ENCODE measurements at regions not wholly inside any gene's neighbourhood (a gene's known extent, or its start where the extent isn't known, plus 50 kb on each side); places are given as distances from the start of the nearest gene placed in this dataset.

- DNase-seq (ENCODE audit: low read depth) = no peak
These were observed 224.4 kb upstream of the GALNT17 start for GRCh38 chr7:70907259-70908247.

- no peak for DNase-seq (ENCODE audit: low read depth)
These were observed 218.0 kb upstream of the GALNT17 start for GRCh38 chr7:70913924-70914323.

GRCh38 chr7:70915067-70915466 is 216.9 kb upstream of the GALNT17 start:
- no peak for DNase-seq (ENCODE audit: low read depth)

- no peak for DNase-seq (ENCODE audit: low read depth)
These were observed 212.4 kb upstream of the GALNT17 start for GRCh38 chr7:70919481-70920073.

GRCh38 chr7:70920876-70921275 is 211.1 kb upstream of the GALNT17 start:
- DNase-seq (ENCODE audit: low read depth) = no peak

- DNase-seq (ENCODE audit: low read depth) = no peak
These were observed 208.6 kb upstream of the GALNT17 start for GRCh38 chr7:70923181-70923845.

GRCh38 chr7:70925411-70926115 is 206.4 kb upstream of the GALNT17 start:
- DNase-seq (ENCODE audit: low read depth) = no peak

- no peak for DNase-seq (ENCODE audit: low read depth)
These were observed 205.3 kb upstream of the GALNT17 start for GRCh38 chr7:70926666-70927065.

GRCh38 chr7:70935311-70935710 is 196.6 kb upstream of the GALNT17 start:
- no peak for DNase-seq (ENCODE audit: low read depth)

GRCh38 chr7:70935854-70936253 is 196.1 kb upstream of the GALNT17 start:
- DNase-seq (ENCODE audit: low read depth) = no peak

GRCh38 chr7:70937424-70937823 is 194.5 kb upstream of the GALNT17 start:
- DNase-seq (ENCODE audit: low read depth) = no peak

- no peak for DNase-seq (ENCODE audit: low read depth)
These were observed 191.3 kb upstream of the GALNT17 start for GRCh38 chr7:70940597-70940996.

GRCh38 chr7:70942791-70943190 is 189.2 kb upstream of the GALNT17 start:
- no peak for DNase-seq (ENCODE audit: low read depth)

- DNase-seq (ENCODE audit: low read depth) = no peak
These were observed 187.4 kb upstream of the GALNT17 start for GRCh38 chr7:70944516-70944915.

GRCh38 chr7:70947181-70947580 is 184.8 kb upstream of the GALNT17 start:
- DNase-seq (ENCODE audit: low read depth) = no peak

GRCh38 chr7:70949862-70950261 is 182.1 kb upstream of the GALNT17 start:
- no peak for DNase-seq (ENCODE audit: low read depth)

- no peak for DNase-seq (ENCODE audit: low read depth)
These were observed 180.5 kb upstream of the GALNT17 start for GRCh38 chr7:70951271-70951962.

GRCh38 chr7:70952311-70952710 is 179.6 kb upstream of the GALNT17 start:
- DNase-seq (ENCODE audit: low read depth) = no peak

GRCh38 chr7:70953331-70953741 is 178.6 kb upstream of the GALNT17 start:
- no peak for DNase-seq (ENCODE audit: low read depth)

- DNase-seq (ENCODE audit: low read depth) = no peak
These were observed 178.1 kb upstream of the GALNT17 start for GRCh38 chr7:70953796-70954195.

- no peak for DNase-seq (ENCODE audit: low read depth)
These were observed 159.3 kb upstream of the GALNT17 start for GRCh38 chr7:70972693-70973092.

GRCh38 chr7:70975754-70976153 is 156.2 kb upstream of the GALNT17 start:
- DNase-seq (ENCODE audit: low read depth) = no peak

Data from GM04503 (cell line).